Mammary epithelial cell (primary cell): ENCODE measurements at regions not wholly inside any gene's neighbourhood (a gene's known extent, or its start where the extent isn't known, plus 50 kb on each side); places are given as distances from the start of the nearest gene placed in this dataset.

ENCODE experiments used
- EZH2 ChIP-seq: IDR thresholded peaks from 2 replicates; pipeline ENCODE4 v1.6.1; 2012; ENCODE audit warnings: low read length, inconsistent platforms, borderline replicate concordance
- TF ChIP-seq, protein P1 (sequence below), 2 donors: IDR thresholded peaks in 1 of 2; conservative IDR thresholded peaks in 1 of 2; 2 replicates each; pipeline ENCODE4 v1.5.1; 2011 to 2012; ENCODE audit warnings: inconsistent platforms in 2 of 2, low read length in 2 of 2, mild to moderate bottlenecking in 2 of 2, control low read depth in 1 of 2, low read depth in 1 of 2; ENCODE audit not compliant: insufficient read depth in 1 of 2; ENCODE audit errors: extremely low read depth in 1 of 2

DNA sequence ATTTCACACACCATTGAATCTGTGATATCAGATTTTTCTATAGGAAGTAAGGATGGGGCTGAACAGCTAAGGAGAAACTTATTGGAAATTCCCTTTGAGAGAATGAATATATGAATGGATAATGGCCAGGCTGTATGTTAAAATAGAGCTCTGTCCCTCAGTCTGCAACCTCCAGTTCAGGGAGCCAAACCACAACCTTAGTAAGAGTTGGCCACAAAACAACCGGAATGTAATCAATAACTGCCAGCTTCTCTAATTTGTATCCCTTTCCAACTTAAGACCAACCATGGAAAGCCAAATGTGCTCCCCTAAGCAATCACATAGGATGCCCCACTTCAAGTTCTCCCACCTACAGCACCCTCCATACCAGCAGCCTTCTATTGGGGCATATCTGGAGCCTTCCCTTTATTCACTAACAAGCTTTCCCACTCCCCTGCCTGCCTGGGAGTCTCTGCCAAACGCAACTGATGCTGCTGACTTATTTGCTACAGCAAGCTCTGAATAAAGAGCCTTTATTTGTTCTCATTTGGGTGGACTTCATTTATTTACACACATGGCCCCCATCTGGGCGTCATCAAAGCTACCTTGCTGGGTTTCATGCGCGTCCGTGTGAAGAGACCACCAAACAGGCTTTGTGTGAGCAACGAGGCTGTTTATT, 75.4 kb upstream of the LARS2 start:
- TF ChIP-seq, protein P1, sequence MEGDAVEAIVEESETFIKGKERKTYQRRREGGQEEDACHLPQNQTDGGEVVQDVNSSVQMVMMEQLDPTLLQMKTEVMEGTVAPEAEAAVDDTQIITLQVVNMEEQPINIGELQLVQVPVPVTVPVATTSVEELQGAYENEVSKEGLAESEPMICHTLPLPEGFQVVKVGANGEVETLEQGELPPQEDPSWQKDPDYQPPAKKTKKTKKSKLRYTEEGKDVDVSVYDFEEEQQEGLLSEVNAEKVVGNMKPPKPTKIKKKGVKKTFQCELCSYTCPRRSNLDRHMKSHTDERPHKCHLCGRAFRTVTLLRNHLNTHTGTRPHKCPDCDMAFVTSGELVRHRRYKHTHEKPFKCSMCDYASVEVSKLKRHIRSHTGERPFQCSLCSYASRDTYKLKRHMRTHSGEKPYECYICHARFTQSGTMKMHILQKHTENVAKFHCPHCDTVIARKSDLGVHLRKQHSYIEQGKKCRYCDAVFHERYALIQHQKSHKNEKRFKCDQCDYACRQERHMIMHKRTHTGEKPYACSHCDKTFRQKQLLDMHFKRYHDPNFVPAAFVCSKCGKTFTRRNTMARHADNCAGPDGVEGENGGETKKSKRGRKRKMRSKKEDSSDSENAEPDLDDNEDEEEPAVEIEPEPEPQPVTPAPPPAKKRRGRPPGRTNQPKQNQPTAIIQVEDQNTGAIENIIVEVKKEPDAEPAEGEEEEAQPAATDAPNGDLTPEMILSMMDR (conservative IDR thresholded peaks at IDR 0.05 in 1 of 2, IDR thresholded peaks at IDR 0.05 in 1 of 2; ENCODE audit: extremely low read depth in 1 of 2, insufficient read depth in 1 of 2, low read depth in 1 of 2, low read length in 2 of 2) = no peak
- TF ChIP-seq EZH2 = no peak
